ENCODE measurements at regions not wholly inside any gene's neighbourhood (a gene's known extent, or its start where the extent isn't known, plus 50 kb on each side); places are given as distances from the start of the nearest gene placed in this dataset.

- TF ChIP-seq CTCF (IDR thresholded peaks at IDR 0.05), result no peak
- no peak for TF ChIP-seq ESRRA (CRISPR knock-in tag; IDR thresholded peaks at IDR 0.05; ENCODE audit: borderline replicate concordance)
- TF ChIP-seq ZNF138 (CRISPR knock-in tag; conservative IDR thresholded peaks at IDR 0.05), result no peak
- TF ChIP-seq, protein P1, sequence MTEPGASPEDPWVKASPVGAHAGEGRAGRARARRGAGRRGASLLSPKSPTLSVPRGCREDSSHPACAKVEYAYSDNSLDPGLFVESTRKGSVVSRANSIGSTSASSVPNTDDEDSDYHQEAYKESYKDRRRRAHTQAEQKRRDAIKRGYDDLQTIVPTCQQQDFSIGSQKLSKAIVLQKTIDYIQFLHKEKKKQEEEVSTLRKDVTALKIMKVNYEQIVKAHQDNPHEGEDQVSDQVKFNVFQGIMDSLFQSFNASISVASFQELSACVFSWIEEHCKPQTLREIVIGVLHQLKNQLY (CRISPR knock-in tag; IDR thresholded peaks at IDR 0.05), result no peak
- TF ChIP-seq ZNF423 (CRISPR knock-in tag; IDR thresholded peaks at IDR 0.05), result no peak
- TF ChIP-seq MAX (CRISPR knock-in tag; IDR thresholded peaks at IDR 0.05), result no peak
- TF ChIP-seq ZNF512 (CRISPR knock-in tag; IDR thresholded peaks at IDR 0.05; ENCODE audit: borderline replicate concordance), result no peak
Observed at GRCh38 chr20:19049514-19049913, 162.9 kb upstream of the SLC24A3 start.

All from WTC11 (cell line).